AG10803 (cell line): ENCODE measurements at regions not wholly inside any gene's neighbourhood (a gene's known extent, or its start where the extent isn't known, plus 50 kb on each side); places are given as distances from the start of the nearest gene placed in this dataset.

ENCODE experiments used
- DNase-seq: peaks from one replicate; pipeline ENCODE4 v3.0.0; 2010; ENCODE audit warnings: low read depth
- H3K4me3 ChIP-seq: 2 replicates; pipeline ENCODE4 v1.5.1; 2011; ENCODE audit warnings: mild to moderate bottlenecking, low read length, control low read depth
- TF ChIP-seq, protein P1 (sequence below): conservative IDR thresholded peaks from 2 replicates; pipeline ENCODE4 v1.5.1; 2011; ENCODE audit warnings: mild to moderate bottlenecking, low read length, control low read depth, inconsistent platforms

DNA sequence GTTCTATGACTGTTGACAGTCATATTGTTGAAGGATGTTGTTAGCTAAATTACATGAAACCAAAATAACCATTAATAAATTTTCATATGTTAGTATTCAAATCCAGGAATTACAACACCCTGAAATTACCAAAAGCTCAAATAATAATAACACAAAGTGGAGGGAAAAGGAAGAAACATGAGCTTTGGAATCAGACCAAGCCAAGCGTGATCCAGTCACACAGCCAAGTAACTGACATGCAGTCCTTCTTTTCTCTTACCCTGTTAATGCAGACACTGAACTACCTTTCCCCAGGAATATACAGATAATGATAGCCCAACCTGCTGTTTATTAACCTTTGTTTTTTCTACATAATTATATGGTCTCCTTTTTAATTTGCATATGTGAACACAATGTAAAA is 130.2 kb downstream of the HS3ST1 start:
- no peak overlapping the region for H3K4me3 ChIP-seq
- TF ChIP-seq, protein P1, sequence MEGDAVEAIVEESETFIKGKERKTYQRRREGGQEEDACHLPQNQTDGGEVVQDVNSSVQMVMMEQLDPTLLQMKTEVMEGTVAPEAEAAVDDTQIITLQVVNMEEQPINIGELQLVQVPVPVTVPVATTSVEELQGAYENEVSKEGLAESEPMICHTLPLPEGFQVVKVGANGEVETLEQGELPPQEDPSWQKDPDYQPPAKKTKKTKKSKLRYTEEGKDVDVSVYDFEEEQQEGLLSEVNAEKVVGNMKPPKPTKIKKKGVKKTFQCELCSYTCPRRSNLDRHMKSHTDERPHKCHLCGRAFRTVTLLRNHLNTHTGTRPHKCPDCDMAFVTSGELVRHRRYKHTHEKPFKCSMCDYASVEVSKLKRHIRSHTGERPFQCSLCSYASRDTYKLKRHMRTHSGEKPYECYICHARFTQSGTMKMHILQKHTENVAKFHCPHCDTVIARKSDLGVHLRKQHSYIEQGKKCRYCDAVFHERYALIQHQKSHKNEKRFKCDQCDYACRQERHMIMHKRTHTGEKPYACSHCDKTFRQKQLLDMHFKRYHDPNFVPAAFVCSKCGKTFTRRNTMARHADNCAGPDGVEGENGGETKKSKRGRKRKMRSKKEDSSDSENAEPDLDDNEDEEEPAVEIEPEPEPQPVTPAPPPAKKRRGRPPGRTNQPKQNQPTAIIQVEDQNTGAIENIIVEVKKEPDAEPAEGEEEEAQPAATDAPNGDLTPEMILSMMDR, result no peak
- no peak for DNase-seq

GRCh38 chr4:11297627-11298026 is 131.1 kb downstream of the HS3ST1 start:
- no peak for DNase-seq
- TF ChIP-seq, protein P1, result no peak
- no peak overlapping the region for H3K4me3 ChIP-seq

- DNase-seq, result no peak
- TF ChIP-seq, protein P1, result no peak
- no peak overlapping the region for H3K4me3 ChIP-seq
Measured at GRCh38 chr4:11297201-11297600, 131.5 kb downstream of the HS3ST1 start.

GRCh38 chr4:11293866-11294265 is 134.8 kb downstream of the HS3ST1 start:
- TF ChIP-seq, protein P1, result no peak
- H3K4me3 ChIP-seq, result no peak overlapping the region
- DNase-seq, result no peak

DNA sequence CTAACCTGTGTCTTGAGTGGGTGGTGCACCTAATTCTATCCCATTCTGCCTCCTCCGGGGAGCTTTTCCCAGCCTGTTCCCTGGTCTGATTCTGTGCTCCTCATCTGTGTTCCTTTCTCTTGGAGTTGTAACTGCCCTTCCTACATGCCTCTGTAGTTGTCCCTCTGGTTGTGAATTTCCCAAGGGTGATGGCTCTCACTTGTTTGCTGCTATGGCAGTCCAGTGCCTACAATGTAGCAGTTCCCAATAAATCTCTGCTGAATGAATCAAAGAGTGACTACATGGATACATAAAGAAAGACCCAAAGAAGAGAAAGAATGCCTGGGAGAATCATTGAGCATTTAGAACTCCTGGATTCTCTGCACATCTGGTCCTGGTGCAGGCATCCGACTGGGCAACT is 141.6 kb downstream of the HS3ST1 start:
- no peak overlapping the region for H3K4me3 ChIP-seq
- TF ChIP-seq, protein P1, result no peak
- DNase-seq, result no peak

DNA sequence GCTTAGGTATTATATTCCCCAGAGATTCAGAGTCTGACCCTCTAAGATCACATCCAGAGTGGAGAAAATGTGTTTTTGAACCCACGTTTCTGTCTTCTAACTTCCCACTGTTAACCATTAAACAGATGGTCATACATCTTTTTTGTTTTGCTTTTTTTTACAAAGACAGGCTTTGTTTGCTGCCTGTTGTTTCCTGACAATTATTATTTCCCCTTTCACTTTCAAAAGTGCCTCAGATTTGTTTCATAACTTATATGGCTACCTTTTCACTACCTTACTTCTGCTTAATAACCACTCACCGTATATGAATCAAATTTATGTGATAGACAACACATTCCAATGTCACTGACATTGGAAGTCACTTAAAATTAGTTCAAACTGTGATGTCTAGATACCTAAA is 142.2 kb downstream of the HS3ST1 start:
- TF ChIP-seq, protein P1, result no peak
- no peak for DNase-seq
- H3K4me3 ChIP-seq, result no peak overlapping the region

DNA sequence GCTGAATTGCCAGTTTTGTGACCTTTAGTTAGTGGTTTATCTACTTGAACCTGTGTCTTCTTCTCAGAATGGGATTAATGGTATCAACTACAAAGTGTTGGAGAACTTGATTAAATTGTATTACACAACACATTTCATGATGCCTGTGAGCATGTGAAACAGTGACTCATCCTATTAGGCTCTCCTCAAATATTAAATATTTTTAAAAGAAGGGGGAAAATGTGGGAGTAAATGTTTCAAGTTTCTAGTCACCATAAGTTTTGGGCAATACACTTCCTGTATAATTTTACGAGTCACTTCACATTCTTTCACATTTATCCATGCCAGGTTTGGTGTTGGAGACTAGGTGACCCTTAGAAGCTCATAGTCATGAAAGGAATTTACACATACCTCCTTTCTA is 147.0 kb downstream of the HS3ST1 start:
- no peak for DNase-seq
- no peak overlapping the region for H3K4me3 ChIP-seq
- TF ChIP-seq, protein P1, result no peak
